Spinal cord (tissue), 9 donors: ENCODE measurements at regions not wholly inside any gene's neighbourhood (a gene's known extent, or its start where the extent isn't known, plus 50 kb on each side); places are given as distances from the start of the nearest gene placed in this dataset.
A peak's percentile ranks its signal among the peaks of the same experiment; 100 is the strongest.

Experiments
- DNase-seq, 6 donors: peaks; one replicate each; pipeline versions ENCODE4 v3.0.0 to v3.0.0-alpha.2; 2013 to 2015; ENCODE audit warnings: low spot score in 6 of 6, low read depth in 4 of 6
- H3K27ac ChIP-seq: one replicate; pipeline ENCODE4 v1.5.1; 2013; ENCODE audit warnings: low read depth, low read length, control low read depth
- H3K27me3 ChIP-seq: one replicate; pipeline ENCODE4 v1.6.1; 2013; ENCODE audit warnings: low read length; ENCODE audit not compliant: control insufficient read depth, insufficient read depth
- H3K36me3 ChIP-seq: one replicate; pipeline ENCODE4 v1.6.1; 2013; ENCODE audit warnings: low read length; ENCODE audit not compliant: control insufficient read depth, insufficient read depth
- H3K4me1 ChIP-seq: one replicate; pipeline ENCODE4 v1.6.1; 2013; ENCODE audit warnings: low read length; ENCODE audit not compliant: control insufficient read depth, insufficient read depth
- H3K4me3 ChIP-seq: one replicate; pipeline ENCODE4 v1.5.1; 2013; ENCODE audit warnings: low read depth, low read length, control low read depth
- H3K9me3 ChIP-seq: one replicate; pipeline ENCODE4 v1.6.1; 2013; ENCODE audit warnings: low read length; ENCODE audit not compliant: control insufficient read depth, insufficient read depth
- WGBS: methylation state at CpG from one replicate; pipeline ENCODE4 v1.1.5; 2013; ENCODE audit warnings: missing lambda C conversion rate; ENCODE audit not compliant: insufficient coverage; 5-methylcytosine and 5-hydroxymethylcytosine counted together
- donor health status: healthy.

- H3K4me1 ChIP-seq, result no peaks in the 10 kb centered on the region
- DNase-seq, result peak in 1 of 6 donors; percentile 10
- no peak overlapping the region for H3K4me3 ChIP-seq
- no peaks in the 10 kb centered on the region for H3K9me3 ChIP-seq
- H3K27me3 ChIP-seq, result no peaks in the 10 kb centered on the region
- no peaks in the 10 kb centered on the region for H3K36me3 ChIP-seq
- no CpG with 5 or more reads among the region's 4 CpGs for WGBS
- no peak overlapping the region for H3K27ac ChIP-seq
Measured at GRCh38 chr14:37792124-37792523, 196.7 kb downstream of the TTC6 start.

- Histone ChIP-seq H3K4me1 (no peaks in the 10 kb centered on the region), H3K36me3 (no peaks in the 10 kb centered on the region), H3K9me3 (no peaks in the 10 kb centered on the region), H3K27me3 (no peaks in the 10 kb centered on the region), H3K27ac (no peak overlapping the region), H3K4me3 (no peak overlapping the region)
- no peak for DNase-seq
- WGBS, result no CpG with 5 or more reads among the region's 4 CpGs
Measured at GRCh38 chr14:37796703-37797416, 201.4 kb downstream of the TTC6 start.

- H3K4me3 ChIP-seq, result no peak overlapping the region
- H3K4me1 ChIP-seq, result no peaks in the 10 kb centered on the region
- no peaks in the 10 kb centered on the region for H3K9me3 ChIP-seq
- H3K36me3 ChIP-seq, result no peaks in the 10 kb centered on the region
- H3K27me3 ChIP-seq, result no peaks in the 10 kb centered on the region
- WGBS, result no CpG with 5 or more reads among the region's 1 CpG
- H3K27ac ChIP-seq, result no peak overlapping the region
- no peak for DNase-seq
Measured at GRCh38 chr14:37797675-37798074, 202.2 kb downstream of the TTC6 start.

- Histone ChIP-seq H3K27me3 (no peaks in the 10 kb centered on the region), H3K27ac (no peak overlapping the region)
- DNase-seq, result no peak
Measured at GRCh38 chr14:37807722-37808121, 212.3 kb downstream of the TTC6 start.

GRCh38 chr14:37810094-37810801 is 214.8 kb downstream of the TTC6 start:
- Histone ChIP-seq H3K4me3 (no peak overlapping the region), H3K9me3 (no peaks in the 10 kb centered on the region), H3K36me3 (no peaks in the 10 kb centered on the region), H3K4me1 (no peaks in the 10 kb centered on the region), H3K27ac (no peak overlapping the region), H3K27me3 (no peaks in the 10 kb centered on the region)
- no CpG with 5 or more reads among the region's 4 CpGs for WGBS
- no peak for DNase-seq

More at GRCh38 chr14:37807722-37808121, 212.3 kb downstream of the TTC6 start:
- Histone ChIP-seq H3K4me3 (no peak overlapping the region), H3K9me3 (no peaks in the 10 kb centered on the region), H3K36me3 (no peaks in the 10 kb centered on the region), H3K4me1 (no peaks in the 10 kb centered on the region)

- Histone ChIP-seq H3K4me1 (no peaks in the 10 kb centered on the region), H3K27ac (no peak overlapping the region), H3K9me3 (no peaks in the 10 kb centered on the region), H3K36me3 (no peaks in the 10 kb centered on the region), H3K4me3 (no peak overlapping the region), H3K27me3 (no peaks in the 10 kb centered on the region)
- DNase-seq, result no peak
Measured at GRCh38 chr14:37813732-37814131, 218.3 kb downstream of the TTC6 start.

- H3K4me1 ChIP-seq, result no peaks in the 10 kb centered on the region
- no CpG with 5 or more reads among the region's 1 CpG for WGBS
- no peaks in the 10 kb centered on the region for H3K27me3 ChIP-seq
- no peak overlapping the region for H3K27ac ChIP-seq
- no peaks in the 10 kb centered on the region for H3K36me3 ChIP-seq
- DNase-seq, result peak in 1 of 6 donors; percentile 11
- H3K9me3 ChIP-seq, result no peaks in the 10 kb centered on the region
- H3K4me3 ChIP-seq, result no peak overlapping the region
Measured at GRCh38 chr14:37816135-37816534, 220.7 kb downstream of the TTC6 start.

- Histone ChIP-seq H3K27me3 (no peaks in the 10 kb centered on the region), H3K27ac (no peak overlapping the region), H3K4me3 (no peak overlapping the region), H3K9me3 (no peaks in the 10 kb centered on the region), H3K4me1 (no peaks in the 10 kb centered on the region), H3K36me3 (no peaks in the 10 kb centered on the region)
- DNase-seq, result no peak
- 100% methylated on average over 1 of the region's 4 CpGs for WGBS
Measured at GRCh38 chr14:37816743-37817295, 221.4 kb downstream of the TTC6 start.

GRCh38 chr14:37819155-37820015 is 224.0 kb downstream of the TTC6 start:
- 0% methylated on average over 1 of the region's 8 CpGs for WGBS

More at GRCh38 chr14:37819155-37820015, 224.0 kb downstream of the TTC6 start:
- H3K4me1 ChIP-seq, result no peaks in the 10 kb centered on the region
- no peak overlapping the region for H3K27ac ChIP-seq
- DNase-seq, result peak in 1 of 6 donors; percentile 7
- no peaks in the 10 kb centered on the region for H3K9me3 ChIP-seq
- no peak overlapping the region for H3K4me3 ChIP-seq
- no peaks in the 10 kb centered on the region for H3K27me3 ChIP-seq
- H3K36me3 ChIP-seq, result no peaks in the 10 kb centered on the region
